ENCODE measurements at regions not wholly inside any gene's neighbourhood (a gene's known extent, or its start where the extent isn't known, plus 50 kb on each side); places are given as distances from the start of the nearest gene placed in this dataset.

DNA sequence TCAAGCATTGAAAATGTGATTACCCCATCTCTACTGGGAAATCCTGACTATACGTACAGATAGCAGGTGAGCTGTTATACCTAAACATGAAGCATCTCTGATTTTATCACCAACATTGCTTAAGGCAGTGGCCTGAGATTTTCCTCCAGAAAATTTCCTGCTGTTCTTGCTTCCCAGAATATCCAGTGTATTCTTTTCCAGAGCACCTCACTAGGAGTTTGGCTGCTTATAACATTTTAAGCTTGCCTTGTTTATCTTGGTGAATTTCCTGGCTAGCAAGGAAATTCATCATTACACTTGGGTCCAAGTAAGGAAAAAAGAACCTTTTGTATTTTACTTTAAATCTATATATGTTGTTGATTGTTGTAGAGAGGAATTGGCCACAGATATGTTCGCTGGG is 73.0 kb upstream of the CLCN4 start:
- no peak for DNase-seq (ENCODE audit: low spot score)

DNA sequence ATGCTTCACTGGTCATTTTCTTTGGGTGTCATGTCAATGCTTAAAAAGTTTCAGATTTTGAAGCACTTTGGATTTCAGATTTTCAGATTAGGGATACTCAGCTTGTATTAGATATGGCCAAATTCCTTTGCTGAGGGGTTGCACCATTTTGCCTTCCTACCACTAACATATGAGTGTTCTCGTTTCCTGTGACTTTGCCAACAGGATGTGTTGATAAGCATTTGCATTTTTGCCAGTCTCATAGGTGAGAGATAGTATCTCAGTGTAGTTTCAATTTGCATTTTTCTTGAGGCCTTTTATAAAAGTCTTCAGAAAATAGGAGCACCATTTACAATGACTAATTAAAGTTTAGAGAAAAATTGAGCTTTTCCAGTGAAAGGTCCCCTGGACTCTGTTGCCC is 71.6 kb upstream of the CLCN4 start:
- no peak for DNase-seq (ENCODE audit: low spot score)

DNA sequence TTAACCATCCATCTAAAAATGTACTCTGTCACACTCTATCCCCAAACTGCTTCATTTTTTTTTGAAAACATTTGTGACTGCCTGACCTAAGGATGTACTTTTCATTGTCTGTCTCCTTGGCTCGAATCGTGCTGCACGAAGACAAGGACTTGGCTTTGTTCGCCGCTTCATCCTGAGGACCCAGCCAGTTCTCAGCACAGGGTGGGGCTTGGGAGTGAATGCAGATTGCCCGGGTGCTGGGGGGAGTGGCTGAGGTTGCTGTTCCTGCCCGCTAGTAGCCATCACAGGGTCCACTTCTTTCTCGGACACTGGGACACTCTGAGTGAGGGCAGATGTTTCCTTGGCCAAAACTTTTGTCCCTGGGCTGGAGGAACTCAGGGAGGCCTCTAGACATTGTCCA is 70.1 kb upstream of the CLCN4 start:
- no peak for DNase-seq (ENCODE audit: low spot score)

DNA sequence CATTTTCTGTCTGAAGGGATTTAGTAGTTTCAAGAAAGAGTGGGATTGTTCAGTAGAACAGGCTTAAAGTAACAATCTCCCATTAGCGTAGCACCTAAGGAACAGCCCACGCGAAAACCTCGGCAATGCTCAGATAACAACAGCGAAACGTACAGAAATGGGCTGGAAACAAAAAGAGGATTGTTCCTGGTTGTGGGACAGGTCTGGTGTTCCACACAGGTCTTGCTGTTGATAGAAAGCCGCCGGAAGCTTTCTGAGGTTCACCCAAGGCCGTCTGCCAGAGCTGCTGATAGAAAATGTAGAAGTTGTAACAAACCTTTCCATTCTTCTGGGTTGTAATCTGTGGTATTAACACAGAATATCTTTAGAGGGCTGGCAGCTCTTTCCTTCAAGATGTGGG is 69.4 kb upstream of the CLCN4 start:
- no peak for DNase-seq (ENCODE audit: low spot score)

DNA sequence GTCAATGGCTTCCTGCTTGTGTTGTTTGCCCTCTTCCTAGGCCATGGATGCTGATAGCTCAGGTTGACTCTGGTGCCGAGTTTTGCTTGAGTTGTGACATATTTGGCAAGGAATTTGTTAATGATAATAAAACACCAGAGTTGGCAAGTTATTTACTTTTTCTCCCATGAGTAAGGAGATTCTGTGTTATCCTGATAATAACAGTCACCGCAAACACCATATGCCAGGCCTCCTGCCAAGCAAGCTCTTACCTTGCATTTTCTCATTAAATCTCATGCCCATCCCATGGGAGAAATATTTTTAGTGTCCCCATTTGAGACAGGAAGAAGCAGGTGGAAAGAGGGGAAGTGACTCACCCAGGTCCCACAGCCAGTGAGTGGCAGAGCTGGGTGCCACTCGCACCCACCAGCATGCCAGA is 67.4 kb upstream of the CLCN4 start:
- DNase-seq (ENCODE audit: low spot score), result peak; percentile 47

DNA sequence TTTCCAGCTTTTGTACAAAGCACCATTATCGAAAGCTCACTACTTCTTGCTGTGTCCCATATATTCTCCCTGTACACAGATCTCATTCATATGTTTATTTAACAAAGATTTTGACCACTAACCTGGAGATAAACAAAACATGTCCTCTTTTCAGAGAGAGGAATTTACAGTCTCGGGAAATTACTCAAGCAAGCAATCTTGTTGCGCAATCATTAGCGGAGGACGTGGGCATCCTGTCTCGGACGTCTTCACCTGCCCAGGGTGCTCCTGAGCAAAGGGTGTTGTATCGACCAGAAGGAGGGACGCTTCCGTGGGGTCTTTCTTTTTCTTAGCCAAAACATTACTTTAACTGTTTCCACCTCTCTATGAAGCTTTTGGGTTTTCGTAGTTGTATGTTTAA is 66.5 kb upstream of the CLCN4 start:
- no peak for DNase-seq (ENCODE audit: low spot score)

DNA sequence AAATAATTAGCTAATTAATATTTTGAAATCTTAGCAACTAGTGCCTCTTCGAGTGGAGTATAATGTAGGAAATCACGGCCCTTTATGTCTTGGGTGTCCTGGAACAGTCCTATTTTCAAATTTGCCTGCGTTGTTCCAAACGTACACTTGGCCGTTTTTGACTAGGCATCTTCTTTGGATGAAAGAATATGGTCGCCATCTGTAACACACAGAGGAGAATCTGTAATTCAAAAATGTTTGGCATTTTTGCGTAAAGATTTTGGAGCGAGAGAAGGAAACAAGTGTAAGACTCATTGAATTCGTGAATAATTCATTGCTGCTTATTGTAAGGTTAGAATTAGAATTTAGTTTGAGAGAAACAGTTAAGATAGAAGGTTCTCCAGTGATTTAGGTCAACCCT is 61.5 kb upstream of the CLCN4 start:
- no peak for DNase-seq (ENCODE audit: low spot score)

DNA sequence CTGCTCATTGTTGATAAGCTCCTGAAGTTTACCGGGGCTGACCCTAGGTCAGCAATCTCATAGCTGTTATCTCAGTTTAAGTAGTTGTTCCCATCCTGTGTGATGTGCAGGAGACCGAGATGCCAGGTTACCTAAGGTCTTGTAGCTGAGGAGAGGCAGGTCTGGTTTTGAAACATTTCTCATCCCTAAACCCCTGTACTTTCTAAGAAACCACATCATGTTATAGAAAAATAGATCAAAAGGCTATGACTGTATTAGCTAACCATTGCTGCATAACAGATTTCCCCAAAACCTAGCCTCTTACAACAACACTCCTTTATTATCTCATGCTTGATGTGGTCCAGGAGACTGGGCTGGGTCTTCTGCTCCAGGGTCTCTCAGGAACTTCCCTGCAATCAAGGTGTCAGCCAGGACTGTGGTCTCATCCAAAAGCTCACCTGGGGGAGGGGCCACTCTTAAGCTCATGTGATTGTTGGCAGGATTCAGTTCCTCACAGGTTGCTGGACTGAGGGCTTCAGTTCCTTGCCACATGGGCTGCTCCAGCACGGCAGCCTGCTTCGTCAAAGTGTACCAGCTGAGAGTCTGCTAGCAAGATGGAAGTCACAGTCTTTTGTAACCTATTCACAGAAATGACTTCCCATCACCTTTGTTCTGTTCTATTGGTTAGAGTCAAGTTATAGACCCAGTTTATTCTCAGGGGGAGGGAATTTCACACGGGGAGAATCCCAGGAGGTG is 60.9 kb upstream of the CLCN4 start:
- no peak for DNase-seq (ENCODE audit: low spot score)

DNA sequence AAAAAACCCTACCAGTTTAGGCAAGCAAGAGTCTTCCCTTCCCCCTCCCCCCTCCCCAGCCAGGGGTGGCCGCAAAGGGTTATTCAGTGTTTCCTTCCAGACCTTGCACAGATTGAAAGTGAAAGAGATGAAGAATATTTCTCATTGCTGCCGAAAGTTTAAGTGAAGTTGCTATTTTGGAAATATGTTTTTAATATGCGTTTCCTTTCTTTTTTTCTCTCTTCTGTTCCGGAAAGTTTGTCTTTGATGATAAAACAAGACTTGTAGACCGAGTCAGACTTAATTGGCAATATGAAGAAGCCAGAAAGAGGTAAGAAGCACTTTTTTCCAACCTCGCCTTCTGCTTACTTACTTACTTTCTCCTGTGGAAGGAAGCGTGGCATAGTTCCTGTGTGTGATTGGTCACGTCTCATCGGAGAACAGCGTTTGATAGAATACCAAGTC is 58.5 kb upstream of the CLCN4 start:
- no peak for DNase-seq (ENCODE audit: low spot score)

DNA sequence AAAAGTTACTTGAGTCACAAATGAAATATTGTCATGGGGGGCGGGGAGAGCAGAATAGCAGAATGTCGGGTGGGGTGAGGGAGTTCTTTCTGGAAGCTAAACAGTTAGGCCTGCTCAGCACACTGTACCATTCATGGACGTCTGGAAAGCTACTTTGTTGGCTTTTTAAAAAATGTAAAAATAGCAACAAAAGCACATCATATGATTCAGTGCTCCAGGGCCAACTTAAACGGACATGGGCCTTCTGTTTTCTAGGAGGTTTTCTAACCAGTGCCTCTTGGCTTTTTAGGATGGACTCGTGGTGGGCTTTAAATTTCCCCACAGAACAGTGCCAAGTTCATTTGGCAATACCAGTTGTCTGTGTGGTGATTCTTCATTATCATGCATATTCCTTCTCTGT is 57.4 kb upstream of the CLCN4 start:
- no peak for DNase-seq (ENCODE audit: low spot score)

DNA sequence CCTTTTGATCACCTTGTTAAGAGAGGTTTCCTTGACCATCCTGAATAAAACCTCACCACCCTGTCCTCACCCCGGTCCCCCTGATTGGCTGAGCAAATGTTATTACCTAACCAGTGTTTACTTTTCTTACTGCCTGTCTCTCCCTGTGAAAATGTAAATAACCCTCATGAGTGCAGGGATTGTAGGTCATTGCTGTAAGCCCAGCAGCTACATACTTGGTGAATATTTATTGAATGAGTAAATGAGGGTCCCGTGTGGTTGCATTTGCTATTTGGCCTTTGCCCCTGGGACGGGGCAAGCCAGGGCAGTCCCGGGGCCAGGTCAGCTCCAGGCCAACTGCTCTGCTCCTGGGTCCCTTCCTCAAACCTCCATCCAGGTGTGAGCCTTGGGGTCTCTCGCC is 55.5 kb upstream of the CLCN4 start:
- no peak for DNase-seq (ENCODE audit: low spot score)

DNA sequence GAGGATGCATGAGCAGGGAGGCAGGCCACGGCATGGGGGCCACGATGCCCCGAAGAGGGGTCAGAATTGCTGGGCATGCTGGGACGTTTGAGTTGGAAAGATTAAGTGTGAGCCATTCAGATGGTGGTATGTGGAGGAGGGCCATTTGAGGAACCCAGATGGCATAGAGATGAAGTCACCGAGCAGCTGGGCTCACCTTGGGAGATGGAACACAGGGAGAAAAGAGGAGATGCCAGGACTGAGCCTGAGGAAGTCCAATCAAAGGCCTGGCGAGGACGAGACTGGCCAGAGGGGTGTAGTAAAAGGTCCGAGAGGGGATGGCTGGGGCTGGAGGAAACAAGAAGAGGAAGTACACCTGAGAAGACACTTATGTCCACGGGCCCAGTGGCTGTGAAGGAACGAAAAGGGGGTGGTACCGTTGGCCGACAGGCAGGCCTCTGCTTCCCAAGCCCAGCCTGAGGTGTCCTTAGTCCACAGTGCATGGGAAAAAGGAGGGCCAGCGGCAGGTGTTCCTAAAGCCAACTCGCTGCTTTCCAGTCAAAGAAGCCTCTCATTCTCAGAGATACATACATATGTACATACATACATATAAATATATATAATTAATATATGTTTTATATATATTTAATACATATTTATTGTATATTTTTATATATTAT is 54.6 kb upstream of the CLCN4 start:
- no peak for DNase-seq (ENCODE audit: low spot score)

DNA sequence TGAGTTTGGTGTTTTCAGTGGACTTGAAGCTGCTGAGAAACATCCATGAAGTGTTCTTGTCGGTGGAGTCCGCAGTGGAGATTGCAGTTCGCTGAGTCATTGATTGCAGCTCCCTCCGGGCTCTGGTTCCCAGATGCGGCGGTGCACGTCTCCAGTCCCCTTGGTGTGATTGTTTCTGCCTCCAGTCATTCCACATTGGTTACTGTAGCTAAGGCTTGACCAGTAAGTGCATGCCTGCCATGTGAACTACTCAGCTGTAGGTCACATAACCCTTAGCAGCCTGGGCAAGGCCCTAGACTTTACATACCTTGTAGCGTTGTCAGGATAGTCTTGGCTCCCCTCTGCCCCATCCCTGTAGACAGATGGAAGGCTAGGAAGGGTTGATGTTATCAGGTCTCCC is 53.8 kb upstream of the CLCN4 start:
- DNase-seq (ENCODE audit: low spot score), result no peak

DNA sequence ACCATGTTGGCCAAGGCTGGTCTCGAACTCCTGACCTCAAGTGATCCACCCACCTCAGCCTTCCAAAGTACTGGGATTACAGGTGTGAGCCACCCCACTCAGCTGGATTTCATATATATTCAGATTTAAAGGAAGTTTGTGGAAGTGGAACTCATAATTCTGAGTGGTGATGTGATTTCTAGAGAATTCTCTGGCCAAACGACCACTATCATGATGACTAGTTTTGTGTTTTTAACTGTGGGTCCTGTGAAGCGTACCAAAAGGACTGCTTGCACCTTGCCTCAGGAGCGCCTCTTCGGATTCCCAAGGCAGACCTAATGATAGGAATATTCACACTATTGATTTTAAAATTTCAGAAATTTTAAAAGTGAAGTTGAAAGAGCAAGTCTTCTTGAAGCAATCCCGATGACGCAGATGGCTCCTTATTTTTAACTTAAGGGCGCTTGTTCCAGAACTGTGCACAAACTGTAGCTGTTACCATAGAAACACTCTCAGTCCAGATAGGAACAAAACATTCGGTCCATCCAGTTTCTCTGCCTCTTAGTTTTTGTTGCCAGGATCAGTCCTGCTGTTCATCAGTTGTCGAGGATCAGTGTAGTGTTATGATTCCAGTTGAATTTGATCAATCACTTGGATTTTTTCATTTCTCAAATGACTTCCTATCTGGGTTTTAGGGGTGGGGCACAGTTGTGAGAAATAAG is 51.7 kb upstream of the CLCN4 start:
- DNase-seq (ENCODE audit: low spot score), result no peak

DNA sequence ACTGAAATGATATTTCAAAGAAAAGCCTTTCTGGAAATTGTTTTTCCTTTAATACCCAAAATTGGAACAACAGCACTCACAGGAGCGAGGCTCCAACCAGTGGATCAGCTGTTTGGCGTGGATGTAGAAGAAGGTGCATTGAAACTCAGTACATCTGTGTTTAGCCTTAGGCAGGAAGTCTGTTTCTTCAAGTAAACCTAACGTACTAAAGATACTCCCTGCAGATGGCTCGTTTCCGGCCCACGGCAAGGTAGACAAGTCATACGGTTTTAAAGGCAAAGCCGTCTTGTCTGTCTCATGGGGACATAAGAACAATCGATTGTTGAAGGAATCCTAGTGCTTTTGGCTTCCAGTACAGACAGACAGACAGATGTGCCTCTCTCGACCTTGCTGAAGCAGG is 50.0 kb upstream of the CLCN4 start:
- no peak for DNase-seq (ENCODE audit: low spot score)
